ENCODE measurements at regions not wholly inside any gene's neighbourhood (a gene's known extent, or its start where the extent isn't known, plus 50 kb on each side); places are given as distances from the start of the nearest gene placed in this dataset.

DNA sequence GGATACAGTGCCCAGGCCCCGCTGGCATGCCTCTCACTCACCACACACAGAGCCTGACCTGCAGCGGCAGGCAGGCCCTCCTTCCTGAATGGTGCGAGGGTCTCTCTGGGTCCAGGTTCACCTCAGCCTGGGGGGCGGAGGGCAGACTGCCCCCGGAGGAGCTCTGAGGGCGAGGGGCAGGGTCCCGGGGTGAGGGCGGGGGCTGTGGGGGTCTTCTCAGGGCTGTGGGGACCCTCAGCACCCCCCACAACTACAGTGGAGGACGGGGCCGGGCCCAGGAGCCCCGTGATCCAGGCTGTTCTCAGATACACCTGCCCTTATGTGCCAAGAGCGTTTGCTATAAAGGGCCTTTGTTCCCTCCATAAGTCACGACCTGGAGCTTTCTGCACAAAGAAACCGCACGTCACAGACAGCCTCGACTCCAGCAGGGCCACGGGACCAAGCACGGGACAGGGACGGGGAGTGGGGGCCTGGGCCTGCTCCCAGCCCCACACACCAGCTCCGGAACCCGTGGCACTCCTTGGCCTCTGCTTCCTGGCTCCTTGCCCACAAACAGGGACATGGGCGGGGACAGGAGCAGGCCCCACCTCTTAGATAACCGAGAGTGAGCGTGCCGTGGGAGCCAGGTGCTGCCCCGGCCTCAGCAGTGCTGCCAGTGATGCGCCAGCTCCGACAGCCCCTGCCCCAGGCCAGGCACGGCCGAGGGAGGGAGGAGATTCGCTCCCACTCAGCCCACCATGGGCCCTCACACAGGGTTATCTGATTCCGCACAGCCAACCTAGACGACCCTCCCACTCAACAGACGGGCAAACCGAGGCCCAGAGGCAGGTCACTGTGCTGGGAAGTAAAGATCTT is 101.9 kb downstream of the RFLNA start:
- no peak overlapping the region for H3K4me3 ChIP-seq
- intact Hi-C loops (cut with DNase I; ENCODE audit: low total_unique reads) = no loop called here
- WGBS, 5 donors = 83 to 89% (median 84%) methylated on average over 12 to 35 of the region's 35 CpGs
- peak overlapping the region in 1 of 8 donors; percentile 17 for H3K27ac ChIP-seq
- DNase-seq = no peak
- TF ChIP-seq POLR2AphosphoS5 (IDR thresholded peaks at IDR 0.05) (peak in 2 of 3 donors; percentile 55 to 67), POLR2A (IDR thresholded peaks at IDR 0.05) (no peak)
- TF ChIP-seq, protein P1, sequence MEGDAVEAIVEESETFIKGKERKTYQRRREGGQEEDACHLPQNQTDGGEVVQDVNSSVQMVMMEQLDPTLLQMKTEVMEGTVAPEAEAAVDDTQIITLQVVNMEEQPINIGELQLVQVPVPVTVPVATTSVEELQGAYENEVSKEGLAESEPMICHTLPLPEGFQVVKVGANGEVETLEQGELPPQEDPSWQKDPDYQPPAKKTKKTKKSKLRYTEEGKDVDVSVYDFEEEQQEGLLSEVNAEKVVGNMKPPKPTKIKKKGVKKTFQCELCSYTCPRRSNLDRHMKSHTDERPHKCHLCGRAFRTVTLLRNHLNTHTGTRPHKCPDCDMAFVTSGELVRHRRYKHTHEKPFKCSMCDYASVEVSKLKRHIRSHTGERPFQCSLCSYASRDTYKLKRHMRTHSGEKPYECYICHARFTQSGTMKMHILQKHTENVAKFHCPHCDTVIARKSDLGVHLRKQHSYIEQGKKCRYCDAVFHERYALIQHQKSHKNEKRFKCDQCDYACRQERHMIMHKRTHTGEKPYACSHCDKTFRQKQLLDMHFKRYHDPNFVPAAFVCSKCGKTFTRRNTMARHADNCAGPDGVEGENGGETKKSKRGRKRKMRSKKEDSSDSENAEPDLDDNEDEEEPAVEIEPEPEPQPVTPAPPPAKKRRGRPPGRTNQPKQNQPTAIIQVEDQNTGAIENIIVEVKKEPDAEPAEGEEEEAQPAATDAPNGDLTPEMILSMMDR (IDR thresholded peaks at IDR 0.05 in 8 of 11, conservative IDR thresholded peaks at IDR 0.05 in 3 of 11) = no peak
- H3K9me3 ChIP-seq = no peaks in the 10 kb centered on the region
- no peaks in the 10 kb centered on the region for H3K27me3 ChIP-seq (replicated peaks in 1 of 7)
- H3K4me1 ChIP-seq = peaks cover 15 to 80% (median 55%) of the 10 kb centered on the region in 6 donors
- peaks cover 0 to 84% (median 62%) of the 10 kb centered on the region in 6 donors for H3K36me3 ChIP-seq

- no peak overlapping the region for H3K27ac ChIP-seq
- peaks cover 17 to 87% (median 61%) of the 10 kb centered on the region in 6 donors for H3K4me1 ChIP-seq
- TF ChIP-seq POLR2A (IDR thresholded peaks at IDR 0.05) (no peak), POLR2AphosphoS5 (IDR thresholded peaks at IDR 0.05) (no peak)
- TF ChIP-seq, protein P1 (IDR thresholded peaks at IDR 0.05 in 8 of 11, conservative IDR thresholded peaks at IDR 0.05 in 3 of 11) = no peak
- DNase-seq = no peak
- no peak overlapping the region for H3K4me3 ChIP-seq
- peaks cover 0 to 77% (median 55%) of the 10 kb centered on the region in 6 donors for H3K36me3 ChIP-seq
- intact Hi-C loops (cut with DNase I; ENCODE audit: low total_unique reads) = no loop called here
- 90 to 96% (median 93%) methylated on average over 7 of the region's 7 CpGs for WGBS, 5 donors
- H3K27me3 ChIP-seq (replicated peaks in 1 of 7) = no peaks in the 10 kb centered on the region
- H3K9me3 ChIP-seq = no peaks in the 10 kb centered on the region
Observed at GRCh38 chr12:124395986-124396385, 101.1 kb downstream of the RFLNA start.

- no peaks in the 10 kb centered on the region for H3K9me3 ChIP-seq
- intact Hi-C loops (cut with DNase I; ENCODE audit: low total_unique reads) = no loop called here
- DNase-seq = no peak
- peaks cover 24 to 94% (median 68%) of the 10 kb centered on the region in 6 donors for H3K4me1 ChIP-seq
- no peak overlapping the region for H3K4me3 ChIP-seq
- WGBS, 5 donors = 90 to 93% (median 92%) methylated on average over 6 to 21 of the region's 21 CpGs
- TF ChIP-seq POLR2AphosphoS5 (IDR thresholded peaks at IDR 0.05) = no peak
- TF ChIP-seq, protein P1 (IDR thresholded peaks at IDR 0.05 in 8 of 11, conservative IDR thresholded peaks at IDR 0.05 in 3 of 11) = no peak
- TF ChIP-seq POLR2A (IDR thresholded peaks at IDR 0.05) = no peak
- peak overlapping the region in 3 of 8 donors; percentile 48 to 93 (median 83) for H3K27ac ChIP-seq
- peaks cover 0 to 70% (median 49%) of the 10 kb centered on the region in 6 donors for H3K36me3 ChIP-seq
- no peaks in the 10 kb centered on the region for H3K27me3 ChIP-seq (replicated peaks in 1 of 7)
Observed at GRCh38 chr12:124395284-124395752, 100.4 kb downstream of the RFLNA start.

DNA sequence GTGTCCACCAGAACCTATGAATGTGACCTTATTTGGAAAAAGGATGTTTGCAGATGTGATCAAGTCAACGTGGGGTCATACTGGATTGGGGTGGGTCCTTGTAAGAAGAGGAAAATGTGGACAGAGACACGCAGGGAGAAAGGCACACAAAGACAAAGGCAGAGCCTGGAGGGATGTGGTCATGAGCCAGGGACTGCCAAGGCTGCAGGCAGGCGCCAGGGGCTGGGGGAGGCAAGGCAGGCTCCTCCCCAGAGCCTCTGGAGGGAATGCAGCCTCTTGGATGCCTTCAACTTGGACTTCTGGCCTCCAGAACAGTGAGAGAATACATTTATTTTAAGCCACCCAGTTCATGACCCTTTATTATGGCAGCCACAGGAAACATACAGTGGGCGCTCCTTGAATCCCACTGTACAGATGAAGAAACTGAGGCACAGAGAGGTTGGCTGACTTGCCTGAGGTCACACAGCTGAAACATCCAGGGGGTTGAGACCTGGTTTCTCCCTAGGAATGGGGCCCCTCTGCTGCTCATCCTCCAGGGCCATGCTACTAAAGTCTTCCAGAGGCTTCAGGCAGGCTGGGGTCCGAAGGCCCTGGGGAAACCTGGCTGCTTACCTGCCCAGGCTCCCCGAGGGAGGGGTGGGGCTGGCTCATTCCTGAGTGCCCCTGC is 99.7 kb downstream of the RFLNA start:
- peaks cover 0 to 63% (median 44%) of the 10 kb centered on the region in 6 donors for H3K36me3 ChIP-seq

More for the DNA sequence above, 99.7 kb downstream of the RFLNA start:
- Histone ChIP-seq H3K27ac (peak overlapping the region in 3 of 8 donors; percentile 83 to 93 (median 89)), H3K27me3 (replicated peaks in 1 of 7) (no peaks in the 10 kb centered on the region), H3K4me1 (peaks cover 24 to 98% (median 75%) of the 10 kb centered on the region in 6 donors), H3K9me3 (no peaks in the 10 kb centered on the region), H3K4me3 (no peak overlapping the region)
- 81 to 84% (median 82%) methylated on average over 6 of the region's 6 CpGs for WGBS, 5 donors
- DNase-seq = no peak
- TF ChIP-seq, protein P1 (IDR thresholded peaks at IDR 0.05 in 8 of 11, conservative IDR thresholded peaks at IDR 0.05 in 3 of 11) = no peak
- TF ChIP-seq POLR2AphosphoS5 (IDR thresholded peaks at IDR 0.05) (peak in 2 of 3 donors; percentile 51 to 64), POLR2A (IDR thresholded peaks at IDR 0.05) (no peak)
- intact Hi-C loops (cut with DNase I; ENCODE audit: low total_unique reads) = no loop called here
